Esophagus muscularis mucosa (tissue), 3 donors: ENCODE measurements at regions not wholly inside any gene's neighbourhood (a gene's known extent, or its start where the extent isn't known, plus 50 kb on each side); places are given as distances from the start of the nearest gene placed in this dataset.

ENCODE experiments used
- POLR2A ChIP-seq: fragments of 450-650 bp; IDR thresholded peaks from one replicate; pipeline ENCODE4 v1.6.1; 2017; ENCODE audit warnings: antibody characterized with exemption, moderate library complexity, mild to moderate bottlenecking, low read depth
- TF ChIP-seq, protein P1 (sequence below), 3 experiments: fragments of 200-600 bp in 2 of 3; fragments of 450-650 bp in 1 of 3; sonication (generic) in 2 of 3; IDR thresholded peaks; one replicate each; pipeline ENCODE4 v1.5.1; 2017 to 2019; ENCODE audit warnings: antibody characterized with exemption in 3 of 3, mild to moderate bottlenecking in 2 of 3, moderate library complexity in 1 of 3

DNA sequence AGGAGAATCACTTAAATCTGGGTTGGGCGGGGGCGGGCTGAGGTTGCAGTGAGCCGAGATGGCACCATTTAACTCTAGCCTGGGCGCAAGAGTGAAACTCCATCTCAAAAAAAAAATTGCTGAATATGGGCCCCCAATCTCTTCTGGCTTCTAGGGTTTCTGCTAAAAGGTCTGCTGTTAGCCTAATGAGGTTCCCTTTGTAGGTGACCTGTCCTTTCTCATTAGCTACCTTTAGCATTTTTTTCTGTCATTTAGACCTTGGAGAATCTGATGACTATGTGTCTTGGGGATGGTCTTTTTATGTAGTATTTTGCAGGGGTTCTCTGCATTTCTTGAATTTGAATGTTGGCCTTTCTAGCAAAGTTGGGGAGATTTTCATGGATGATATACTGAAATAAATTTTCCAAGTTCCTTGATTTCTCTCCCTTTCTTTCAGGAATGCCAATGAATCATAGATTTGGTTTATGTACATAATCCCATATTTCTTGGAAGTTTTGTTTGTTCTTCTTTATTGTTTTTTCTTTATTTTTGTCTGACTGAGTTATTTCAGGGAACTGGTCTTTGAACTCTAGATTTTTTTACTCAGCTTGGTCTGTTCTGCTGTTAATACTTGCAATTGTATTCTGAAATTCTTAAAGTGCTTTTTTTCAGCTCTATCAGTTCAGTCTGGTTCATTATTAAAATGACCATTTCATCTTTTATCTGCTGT, 181.5 kb downstream of the TTC6 start:
- no peak for TF ChIP-seq POLR2A
- TF ChIP-seq, protein P1, sequence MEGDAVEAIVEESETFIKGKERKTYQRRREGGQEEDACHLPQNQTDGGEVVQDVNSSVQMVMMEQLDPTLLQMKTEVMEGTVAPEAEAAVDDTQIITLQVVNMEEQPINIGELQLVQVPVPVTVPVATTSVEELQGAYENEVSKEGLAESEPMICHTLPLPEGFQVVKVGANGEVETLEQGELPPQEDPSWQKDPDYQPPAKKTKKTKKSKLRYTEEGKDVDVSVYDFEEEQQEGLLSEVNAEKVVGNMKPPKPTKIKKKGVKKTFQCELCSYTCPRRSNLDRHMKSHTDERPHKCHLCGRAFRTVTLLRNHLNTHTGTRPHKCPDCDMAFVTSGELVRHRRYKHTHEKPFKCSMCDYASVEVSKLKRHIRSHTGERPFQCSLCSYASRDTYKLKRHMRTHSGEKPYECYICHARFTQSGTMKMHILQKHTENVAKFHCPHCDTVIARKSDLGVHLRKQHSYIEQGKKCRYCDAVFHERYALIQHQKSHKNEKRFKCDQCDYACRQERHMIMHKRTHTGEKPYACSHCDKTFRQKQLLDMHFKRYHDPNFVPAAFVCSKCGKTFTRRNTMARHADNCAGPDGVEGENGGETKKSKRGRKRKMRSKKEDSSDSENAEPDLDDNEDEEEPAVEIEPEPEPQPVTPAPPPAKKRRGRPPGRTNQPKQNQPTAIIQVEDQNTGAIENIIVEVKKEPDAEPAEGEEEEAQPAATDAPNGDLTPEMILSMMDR (IDR thresholded peaks at IDR 0.05) = no peak
